ENCODE measurements at regions not wholly inside any gene's neighbourhood (a gene's known extent, or its start where the extent isn't known, plus 50 kb on each side); places are given as distances from the start of the nearest gene placed in this dataset.

GRCh38 chr9:14479163-14479560, 165.2 kb upstream of the NFIB start (continued):
- TF ChIP-seq RFX1 (IDR thresholded peaks at IDR 0.05) (no peak), HDAC8 (tag; IDR thresholded peaks at IDR 0.05) (0 out of 2 replicates have a peak, but pooled peaks have one; percentile 31), FOXA3 (CRISPR knock-in tag; conservative IDR thresholded peaks at IDR 0.05 in 1 of 2, IDR thresholded peaks at IDR 0.05 in 1 of 2) (no peak), ELK3 (CRISPR knock-in tag; IDR thresholded peaks at IDR 0.05) (no peak), ATF3 (IDR thresholded peaks at IDR 0.05) (peak; percentile 16; the same call in 1 of the 2 replicates), ATF3 (CRISPR knock-in tag; conservative IDR thresholded peaks at IDR 0.05) (no peak), ZNF124 (CRISPR knock-in tag; IDR thresholded peaks at IDR 0.05) (no peak), ZNF431 (CRISPR knock-in tag; IDR thresholded peaks at IDR 0.05) (no peak), E2F4 (CRISPR knock-in tag; IDR thresholded peaks at IDR 0.05; ENCODE audit: low read depth) (no peak), ZNF518B (CRISPR knock-in tag; IDR thresholded peaks at IDR 0.05) (no peak), RNF219 (CRISPR knock-in tag; IDR thresholded peaks at IDR 0.05) (no peak), ATF7 (IDR thresholded peaks at IDR 0.05) (peak; percentile 39; the same call in 1 of the 2 replicates), ZNF263 (CRISPR knock-in tag; IDR thresholded peaks at IDR 0.05; ENCODE audit: borderline replicate concordance) (no peak), PKNOX1 (IDR thresholded peaks at IDR 0.05) (no peak)

Measured in K562 (cell line).